H9 (cell line): ENCODE measurements at regions not wholly inside any gene's neighbourhood (a gene's known extent, or its start where the extent isn't known, plus 50 kb on each side); places are given as distances from the start of the nearest gene placed in this dataset.

Source experiments
- DNase-seq: peaks from one replicate; pipeline ENCODE4 v3.0.0-alpha.2; 2017
- H2AFZ ChIP-seq: one replicate; pipeline ENCODE4 v1.6.1; 2013; ENCODE audit warnings: mild to moderate bottlenecking, low read length, control low read depth, moderate library complexity
- H2AK5ac ChIP-seq: 2 replicates; pipeline ENCODE4 v1.6.1; 2013; ENCODE audit warnings: low read length, control low read depth, mixed read lengths; ENCODE audit not compliant: insufficient read length
- H2BK120ac ChIP-seq: one replicate; pipeline ENCODE4 v1.6.1; 2013; ENCODE audit warnings: low read depth, mild to moderate bottlenecking, low read length, control low read depth, inconsistent platforms; ENCODE audit not compliant: poor library complexity, severe bottlenecking
- H2BK12ac ChIP-seq: 2 replicates; pipeline ENCODE4 v1.6.1; 2013; ENCODE audit warnings: low read length, control low read depth, mixed read lengths, low read depth; ENCODE audit not compliant: insufficient read length
- H2BK15ac ChIP-seq: 2 replicates; pipeline ENCODE4 v1.6.1; 2013; ENCODE audit warnings: low read depth, low read length, control low read depth
- H2BK20ac ChIP-seq: one replicate; pipeline ENCODE4 v1.6.1; 2013; ENCODE audit warnings: low read depth, mild to moderate bottlenecking, low read length, control low read depth, inconsistent platforms; ENCODE audit not compliant: poor library complexity, severe bottlenecking
- H2BK5ac ChIP-seq: 2 replicates; pipeline ENCODE4 v1.6.1; 2013; ENCODE audit warnings: low read length, control low read depth, mixed read lengths; ENCODE audit not compliant: insufficient read length
- H3K14ac ChIP-seq: 2 replicates; pipeline ENCODE4 v1.6.1; 2013; ENCODE audit warnings: low read length, control low read depth; ENCODE audit not compliant: insufficient read depth
- H3K18ac ChIP-seq: 2 replicates; pipeline ENCODE4 v1.6.1; 2013; ENCODE audit warnings: low read depth, mild to moderate bottlenecking, mixed read lengths, low read length, control low read depth; ENCODE audit not compliant: insufficient read length
- H3K23ac ChIP-seq: 2 replicates; pipeline ENCODE4 v1.6.1; 2013; ENCODE audit warnings: low read length, control low read depth, mixed read lengths, low read depth; ENCODE audit not compliant: insufficient read length
- H3K23me2 ChIP-seq: 2 replicates; pipeline ENCODE4 v1.6.1; 2013; ENCODE audit warnings: low read depth, mild to moderate bottlenecking, mixed read lengths, low read length, control low read depth; ENCODE audit not compliant: insufficient read length, poor library complexity, severe bottlenecking
- H3K27ac ChIP-seq: 2 replicates; pipeline ENCODE4 v1.5.1; 2013; ENCODE audit warnings: low read length, control low read depth, mixed read lengths, low read depth; ENCODE audit not compliant: insufficient read length
- H3K27me3 ChIP-seq: 2 replicates; pipeline ENCODE4 v1.6.1; 2013; ENCODE audit warnings: low read length, control low read depth, inconsistent platforms; ENCODE audit not compliant: insufficient read depth
- H3K4ac ChIP-seq: 2 replicates; pipeline ENCODE4 v1.6.1; 2013; ENCODE audit warnings: low read depth, mild to moderate bottlenecking, control low read depth, inconsistent platforms, low read length, moderate library complexity
- H3K4me1 ChIP-seq: 2 replicates; pipeline ENCODE4 v1.6.1; 2013; ENCODE audit warnings: low read length, control low read depth, inconsistent platforms; ENCODE audit not compliant: insufficient read depth
- H3K4me2 ChIP-seq: 2 replicates; pipeline ENCODE4 v1.6.1; 2013; ENCODE audit warnings: low read length, control low read depth, mixed read lengths; ENCODE audit not compliant: insufficient read length, insufficient read depth
- H3K56ac ChIP-seq: 2 replicates; pipeline ENCODE4 v1.6.1; 2013; ENCODE audit warnings: low read depth, mild to moderate bottlenecking, mixed read lengths, low read length, control low read depth; ENCODE audit not compliant: insufficient read length
- H3K79me1 ChIP-seq: 2 replicates; pipeline ENCODE4 v1.6.1; 2013; ENCODE audit warnings: low read depth, mild to moderate bottlenecking, moderate library complexity, low read length, control low read depth, inconsistent platforms; ENCODE audit not compliant: insufficient read depth, poor library complexity, severe bottlenecking
- H3K79me2 ChIP-seq: 2 replicates; pipeline ENCODE4 v1.6.1; 2013; ENCODE audit warnings: low read length, control low read depth, inconsistent platforms; ENCODE audit not compliant: insufficient read depth
- H3K9ac ChIP-seq: 2 replicates; pipeline ENCODE4 v1.6.1; 2013; ENCODE audit warnings: low read length, control low read depth, mixed read lengths; ENCODE audit not compliant: insufficient read length; ENCODE audit errors: extremely low read depth
- H3K9me3 ChIP-seq: one replicate; pipeline ENCODE4 v1.6.1; 2013; ENCODE audit warnings: low read depth, low read length, inconsistent platforms; ENCODE audit not compliant: control insufficient read depth
- H3T11ph ChIP-seq: one replicate; pipeline ENCODE4 v1.6.1; 2013; ENCODE audit warnings: mild to moderate bottlenecking, low read length, control low read depth, inconsistent platforms
- H4K20me1 ChIP-seq: one replicate; pipeline ENCODE4 v1.6.1; 2013; ENCODE audit not compliant: control insufficient read depth, insufficient read length, insufficient read depth
- H4K5ac ChIP-seq: 2 replicates; pipeline ENCODE4 v1.6.1; 2013; ENCODE audit warnings: low read depth, mild to moderate bottlenecking, mixed read lengths, low read length, control low read depth; ENCODE audit not compliant: insufficient read length
- H4K8ac ChIP-seq: replicated peaks from 2 replicates; pipeline ENCODE4 v1.6.1; 2013; ENCODE audit warnings: low read length, control low read depth, mixed read lengths, low read depth; ENCODE audit not compliant: insufficient read length
- H4K91ac ChIP-seq: 2 replicates; pipeline ENCODE4 v1.6.1; 2013; ENCODE audit warnings: low read depth, mild to moderate bottlenecking, moderate library complexity, mixed read lengths, low read length, control low read depth; ENCODE audit not compliant: insufficient read length
- H3K27ac Mint-ChIP-seq, 3 experiments: 2 replicates in 2 of 3; 3 replicates in 1 of 3; pipeline ENCODE4 v1.8.0; 2020 to 2021; ENCODE audit warnings: mixed read lengths in 3 of 3, mild to moderate bottlenecking in 1 of 3, moderate library complexity in 1 of 3
- H3K27me3 Mint-ChIP-seq: 2 replicates; pipeline ENCODE4 v1.8.0; 2021; ENCODE audit warnings: low read depth, mild to moderate bottlenecking, moderate library complexity, mixed read lengths
- H3K36me3 Mint-ChIP-seq, 3 experiments: 2 replicates in 2 of 3; 3 replicates in 1 of 3; pipeline ENCODE4 v1.8.0; 2020 to 2021; ENCODE audit warnings: low read depth in 3 of 3, mixed read lengths in 3 of 3; ENCODE audit not compliant: insufficient read depth in 1 of 3
- H3K4me1 Mint-ChIP-seq, 2 experiments: 2 replicates each; pipeline ENCODE4 v1.8.0; 2020; ENCODE audit warnings: mixed read lengths in 2 of 2
- H3K4me3 Mint-ChIP-seq, 2 experiments: 2 replicates in 1 of 2; 3 replicates in 1 of 2; pipeline ENCODE4 v1.8.0; 2020 to 2021; ENCODE audit warnings: mild to moderate bottlenecking in 2 of 2, mixed read lengths in 2 of 2, moderate library complexity in 1 of 2
- H3K9me3 Mint-ChIP-seq, 2 experiments: 2 replicates in 1 of 2; 3 replicates in 1 of 2; pipeline ENCODE4 v1.8.0; 2020; ENCODE audit warnings: mild to moderate bottlenecking in 2 of 2, mixed read lengths in 2 of 2, moderate library complexity in 1 of 2
- WGBS: extraction: QIAGEN DNeasy Blood & Tissue Kit; methylation state at CpG from one replicate; pipeline ENCODE4 v1.1.7; 2013; ENCODE audit warnings: missing lambda C conversion rate, low lambda C conversion rate, mixed read lengths; ENCODE audit not compliant: insufficient read length; ENCODE audit errors: extremely low coverage; 5-methylcytosine and 5-hydroxymethylcytosine counted together
- TF ChIP-seq, protein P1 (sequence below): fragments of 200-600 bp; sonication (generic); conservative IDR thresholded peaks from 3 replicates; pipeline ENCODE4 v1.8.0; 2021; ENCODE audit warnings: antibody characterized with exemption, mild to moderate bottlenecking

DNA sequence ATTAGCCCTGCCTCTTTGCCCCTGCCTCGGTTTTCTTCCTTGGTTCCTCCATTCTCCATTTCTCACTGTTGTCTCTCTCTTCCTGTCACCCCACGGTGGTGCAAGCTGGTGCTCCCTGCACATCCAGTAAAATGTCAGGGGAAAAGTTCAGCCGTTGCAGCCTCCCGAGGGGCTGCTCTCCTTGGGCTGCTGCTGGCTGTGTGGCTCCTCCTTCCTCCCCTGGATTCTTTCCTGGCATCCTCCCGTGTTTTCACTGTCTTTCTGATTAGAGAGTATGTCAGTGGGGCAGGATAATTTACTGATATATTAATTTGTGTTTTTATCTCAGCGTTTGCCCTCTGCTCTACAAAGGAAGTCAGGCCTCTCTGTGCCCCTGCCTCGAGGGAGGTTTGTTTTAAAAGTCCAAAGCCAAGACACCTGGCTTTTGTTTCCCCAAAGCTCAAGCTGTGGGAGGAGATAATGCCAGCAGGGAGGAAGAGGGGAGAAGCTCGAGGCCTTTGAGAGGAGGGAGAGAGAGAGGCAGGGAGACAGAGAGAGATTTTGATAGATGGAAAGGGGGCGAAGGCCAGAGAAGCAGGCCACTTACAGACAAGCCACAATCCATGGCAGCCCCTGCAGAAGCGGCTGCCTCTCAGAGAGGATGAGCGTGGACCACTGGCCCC, 150.3 kb upstream of the NR2F2 start:
- Histone ChIP-seq H2BK20ac (no peak overlapping the region), H3K27ac (no peak overlapping the region), H4K91ac (no peak overlapping the region), H3K23me2 (no peaks in the 10 kb centered on the region), H2AFZ (no peak overlapping the region), H3K79me1 (no peaks in the 10 kb centered on the region), H2BK120ac (no peak overlapping the region), H3K4me1 (peaks cover 5% of the 10 kb centered on the region; the same call in 1 of the 2 replicates), H3K79me2 (no peaks in the 10 kb centered on the region), H2BK5ac (no peak overlapping the region), H3K4me2 (no peak overlapping the region), H3K9ac (no peak overlapping the region), H3K14ac (no peak overlapping the region), H3K56ac (no peak overlapping the region), H3K9me3 (no peaks in the 10 kb centered on the region), H4K8ac (no peak overlapping the region), H3K23ac (no peak overlapping the region), H4K5ac (no peak overlapping the region), H3T11ph (no peak overlapping the region), H2AK5ac (no peak overlapping the region), H3K4ac (no peak overlapping the region), H3K27me3 (no peaks in the 10 kb centered on the region), H2BK12ac (no peak overlapping the region), H2BK15ac (no peak overlapping the region), H4K20me1 (no peaks in the 10 kb centered on the region), H3K18ac (no peak overlapping the region)
- no CpG with 5 or more reads among the region's 11 CpGs for WGBS
- Mint-ChIP-seq H3K9me3 (no peaks in the 10 kb centered on the region), H3K36me3 (no peaks in the 10 kb centered on the region), H3K4me1 (peaks cover 44 to 56% of the 10 kb centered on the region in 2 experiments), H3K27ac (peak overlapping the region in 2 of 3 experiments; percentile 53 to 83; a peak in 3 of 7 replicates), H3K4me3 (no peak overlapping the region), H3K27me3 (peaks cover 6% of the 10 kb centered on the region)
- TF ChIP-seq, protein P1, sequence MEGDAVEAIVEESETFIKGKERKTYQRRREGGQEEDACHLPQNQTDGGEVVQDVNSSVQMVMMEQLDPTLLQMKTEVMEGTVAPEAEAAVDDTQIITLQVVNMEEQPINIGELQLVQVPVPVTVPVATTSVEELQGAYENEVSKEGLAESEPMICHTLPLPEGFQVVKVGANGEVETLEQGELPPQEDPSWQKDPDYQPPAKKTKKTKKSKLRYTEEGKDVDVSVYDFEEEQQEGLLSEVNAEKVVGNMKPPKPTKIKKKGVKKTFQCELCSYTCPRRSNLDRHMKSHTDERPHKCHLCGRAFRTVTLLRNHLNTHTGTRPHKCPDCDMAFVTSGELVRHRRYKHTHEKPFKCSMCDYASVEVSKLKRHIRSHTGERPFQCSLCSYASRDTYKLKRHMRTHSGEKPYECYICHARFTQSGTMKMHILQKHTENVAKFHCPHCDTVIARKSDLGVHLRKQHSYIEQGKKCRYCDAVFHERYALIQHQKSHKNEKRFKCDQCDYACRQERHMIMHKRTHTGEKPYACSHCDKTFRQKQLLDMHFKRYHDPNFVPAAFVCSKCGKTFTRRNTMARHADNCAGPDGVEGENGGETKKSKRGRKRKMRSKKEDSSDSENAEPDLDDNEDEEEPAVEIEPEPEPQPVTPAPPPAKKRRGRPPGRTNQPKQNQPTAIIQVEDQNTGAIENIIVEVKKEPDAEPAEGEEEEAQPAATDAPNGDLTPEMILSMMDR, result no peak
- DNase-seq, result no peak
